ENCODE measurements at regions not wholly inside any gene's neighbourhood (a gene's known extent, or its start where the extent isn't known, plus 50 kb on each side); places are given as distances from the start of the nearest gene placed in this dataset.

- Histone ChIP-seq H3K27me3 (ENCODE audit: control insufficient read depth, insufficient read depth, low read length) (no peaks in the 10 kb centered on the region), H3K4me3 (ENCODE audit: low read depth, low read length) (no peak overlapping the region), H3K36me3 (ENCODE audit: control insufficient read depth, insufficient read depth, low read length) (no peaks in the 10 kb centered on the region)
- peak; percentile 63 for DNase-seq (ENCODE audit: low read depth)
- TF ChIP-seq CTCF (IDR thresholded peaks at IDR 0.05; ENCODE audit: insufficient read depth, low read length, poor library complexity, severe bottlenecking), result no peak
These were observed 119.5 kb upstream of the MTAP start for GRCh38 chr9:21682981-21683380.

GRCh38 chr9:21683484-21684175, 118.8 kb upstream of the MTAP start:
- no peak for TF ChIP-seq CTCF (IDR thresholded peaks at IDR 0.05; ENCODE audit: insufficient read depth, low read length, poor library complexity, severe bottlenecking)

GRCh38 chr9:21684231-21684630, 118.2 kb upstream of the MTAP start:
- Histone ChIP-seq H3K36me3 (ENCODE audit: control insufficient read depth, insufficient read depth, low read length) (no peaks in the 10 kb centered on the region), H3K4me3 (ENCODE audit: low read depth, low read length) (no peak overlapping the region), H3K27me3 (ENCODE audit: control insufficient read depth, insufficient read depth, low read length) (no peaks in the 10 kb centered on the region)
- DNase-seq (ENCODE audit: low read depth), result no peak
- TF ChIP-seq CTCF (IDR thresholded peaks at IDR 0.05; ENCODE audit: insufficient read depth, low read length, poor library complexity, severe bottlenecking), result no peak

More at GRCh38 chr9:21683484-21684175, 118.8 kb upstream of the MTAP start:
- DNase-seq (ENCODE audit: low read depth), result no peak
- H3K4me3 ChIP-seq (ENCODE audit: low read depth, low read length), result no peak overlapping the region
- H3K27me3 ChIP-seq (ENCODE audit: control insufficient read depth, insufficient read depth, low read length), result no peaks in the 10 kb centered on the region
- no peaks in the 10 kb centered on the region for H3K36me3 ChIP-seq (ENCODE audit: control insufficient read depth, insufficient read depth, low read length)

DNA sequence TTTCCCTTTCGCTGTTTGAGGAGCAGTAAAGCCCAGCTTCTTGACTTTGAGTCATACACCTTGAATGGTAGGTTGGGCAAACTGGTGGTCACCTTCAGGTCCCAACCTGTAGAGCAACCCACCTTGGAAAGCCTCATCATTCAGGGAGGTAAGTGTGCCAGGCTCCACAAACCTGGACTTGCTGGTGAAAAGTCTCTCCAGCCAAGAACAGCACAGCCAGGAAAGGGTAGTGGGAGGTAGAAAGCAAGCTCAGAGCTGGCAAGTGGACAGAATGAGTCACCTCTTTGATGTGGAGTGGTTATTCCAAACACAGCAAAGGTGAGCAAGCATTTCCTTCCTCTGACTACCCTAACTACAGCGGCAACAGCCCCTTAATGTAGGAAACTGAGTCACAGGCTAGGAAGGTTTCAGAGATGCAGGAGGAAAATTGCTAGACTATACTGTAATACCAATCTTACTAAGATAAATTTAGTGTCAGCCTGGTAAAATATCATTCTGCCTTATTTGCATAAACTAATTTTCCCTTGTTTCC, 117.5 kb upstream of the MTAP start:
- H3K36me3 ChIP-seq (ENCODE audit: control insufficient read depth, insufficient read depth, low read length), result no peaks in the 10 kb centered on the region
- peak; percentile 95 for DNase-seq (ENCODE audit: low read depth)
- TF ChIP-seq CTCF (IDR thresholded peaks at IDR 0.05; ENCODE audit: insufficient read depth, low read length, poor library complexity, severe bottlenecking), result no peak
- H3K4me3 ChIP-seq (ENCODE audit: low read depth, low read length), result no peak overlapping the region
- no peaks in the 10 kb centered on the region for H3K27me3 ChIP-seq (ENCODE audit: control insufficient read depth, insufficient read depth, low read length)

- Histone ChIP-seq H3K36me3 (ENCODE audit: control insufficient read depth, insufficient read depth, low read length) (no peaks in the 10 kb centered on the region), H3K4me3 (ENCODE audit: low read depth, low read length) (no peak overlapping the region), H3K27me3 (ENCODE audit: control insufficient read depth, insufficient read depth, low read length) (no peaks in the 10 kb centered on the region)
- TF ChIP-seq CTCF (IDR thresholded peaks at IDR 0.05; ENCODE audit: insufficient read depth, low read length, poor library complexity, severe bottlenecking), result no peak
- no peak for DNase-seq (ENCODE audit: low read depth)
These were observed 116.9 kb upstream of the MTAP start for GRCh38 chr9:21685502-21685901.

- no peaks in the 10 kb centered on the region for H3K36me3 ChIP-seq (ENCODE audit: control insufficient read depth, insufficient read depth, low read length)
- no peak for DNase-seq (ENCODE audit: low read depth)
- no peaks in the 10 kb centered on the region for H3K27me3 ChIP-seq (ENCODE audit: control insufficient read depth, insufficient read depth, low read length)
- H3K4me3 ChIP-seq (ENCODE audit: low read depth, low read length), result no peak overlapping the region
- TF ChIP-seq CTCF (IDR thresholded peaks at IDR 0.05; ENCODE audit: insufficient read depth, low read length, poor library complexity, severe bottlenecking), result no peak
These were observed 115.7 kb upstream of the MTAP start for GRCh38 chr9:21686738-21687137.
